Amniotic epithelial cell (primary cell): ENCODE measurements at regions not wholly inside any gene's neighbourhood (a gene's known extent, or its start where the extent isn't known, plus 50 kb on each side); places are given as distances from the start of the nearest gene placed in this dataset.

ENCODE experiments used
- DNase-seq: peaks from one replicate; pipeline ENCODE4 v3.0.0-alpha.2; 2010; ENCODE audit warnings: low read depth

DNA sequence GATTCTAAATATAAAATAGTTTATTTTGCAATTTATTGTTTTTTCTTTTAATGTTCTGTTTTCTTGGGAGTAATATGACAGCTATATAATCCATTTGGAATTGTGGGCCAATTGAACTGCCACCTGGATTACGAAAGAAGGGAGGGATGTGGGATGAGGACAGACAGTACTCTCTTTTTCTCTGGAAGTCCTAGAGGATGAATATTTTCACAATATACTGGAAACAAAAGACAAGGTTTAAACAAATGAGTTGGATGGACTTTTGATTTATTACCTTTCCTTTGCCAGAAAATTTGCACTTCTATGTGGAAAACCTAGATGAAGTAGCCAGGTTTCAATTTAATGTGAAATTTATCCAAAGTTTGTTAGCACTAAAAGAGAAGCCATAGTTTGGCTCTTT, 325.5 kb upstream of the IMPG1 start:
- DNase-seq = no peak

DNA sequence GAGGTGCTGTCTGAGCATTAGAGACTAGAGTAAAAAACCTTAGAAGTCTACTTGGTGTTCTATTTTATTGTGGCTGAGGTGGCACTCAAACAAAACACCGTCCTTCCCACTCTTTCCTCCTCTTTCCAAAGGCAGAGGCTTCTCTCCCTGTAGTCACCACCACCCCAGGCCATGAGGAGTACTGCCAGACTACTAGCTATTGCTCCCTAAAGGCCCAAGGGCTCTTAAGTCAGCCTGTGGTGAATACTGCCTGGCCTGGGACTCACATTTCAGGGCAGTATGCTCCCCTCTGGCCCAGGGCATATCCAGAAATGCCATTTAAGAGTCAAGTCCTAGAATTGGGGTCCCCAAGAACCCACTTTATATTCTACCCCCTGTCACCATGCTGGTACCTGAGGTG, 309.7 kb upstream of the IMPG1 start:
- DNase-seq = no peak

DNA sequence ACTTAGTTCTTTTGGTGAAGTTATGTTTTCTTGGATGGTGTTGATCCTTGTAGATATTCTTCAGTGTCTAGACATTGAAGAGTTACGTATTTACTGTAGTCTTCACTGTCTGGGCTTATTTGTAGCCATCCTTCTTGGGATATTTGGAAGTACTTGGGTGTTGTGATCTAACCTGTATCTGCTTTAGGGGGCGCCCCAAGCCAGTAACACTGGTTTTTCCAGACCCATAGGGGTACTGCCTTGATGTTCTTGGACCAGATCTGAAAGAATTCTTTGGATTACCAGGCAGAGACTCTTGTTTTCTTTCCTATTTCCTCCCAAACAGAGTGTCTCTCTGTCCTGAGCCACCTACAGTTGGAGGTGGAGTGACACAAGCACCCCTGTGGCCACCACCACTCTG, 309.1 kb upstream of the IMPG1 start:
- DNase-seq = no peak

- no peak for DNase-seq
These were observed 278.8 kb upstream of the IMPG1 start for GRCh38 chr6:76351275-76351674.

GRCh38 chr6:76347539-76347938, 275.1 kb upstream of the IMPG1 start:
- DNase-seq = no peak

- DNase-seq = no peak
These were observed 270.2 kb upstream of the IMPG1 start for GRCh38 chr6:76342611-76343160.

DNA sequence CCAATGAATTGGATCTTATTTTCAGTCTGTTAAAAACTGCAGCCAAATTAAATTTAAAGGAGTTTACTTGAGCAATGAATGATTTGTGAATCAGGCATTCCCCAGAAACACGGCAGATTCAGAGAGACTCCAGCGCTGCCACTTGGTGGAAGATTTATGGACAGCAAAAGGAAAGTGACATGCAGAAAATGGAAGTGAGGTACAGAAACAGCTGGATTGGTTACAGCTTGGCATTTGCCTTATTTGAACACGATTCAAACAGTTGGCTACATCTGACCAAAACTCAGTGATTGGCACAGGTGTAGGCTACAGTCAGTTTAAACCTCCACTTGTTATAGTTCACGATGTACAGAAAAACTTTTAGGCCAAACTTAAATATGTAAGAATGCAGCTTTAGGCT, 257.6 kb upstream of the IMPG1 start:
- no peak for DNase-seq

GRCh38 chr6:76326871-76327270, 254.4 kb upstream of the IMPG1 start:
- DNase-seq = no peak
